OCI-LY7 (cell line): ENCODE measurements at regions not wholly inside any gene's neighbourhood (a gene's known extent, or its start where the extent isn't known, plus 50 kb on each side); places are given as distances from the start of the nearest gene placed in this dataset.

ENCODE experiments used
- BruUV-seq: library from RNA; stranded (reverse); fragments of 400-500 nt; replicated peaks from 2 replicates; lab custom pipeline; 2021; lab: Mats Ljungman, UMichigan
- CTCF ChIA-PET: fragments of 300-600 bp; sonication (Branson Sonifier 250); formaldehyde crosslinking; loops from one replicate; lab custom pipeline; 2022; ENCODE audit warnings: antibody characterized with exemption; ENCODE audit not compliant: unreplicated experiment; lab: Charles Lee
- POLR2A ChIA-PET: fragments of 300-600 bp; sonication (Branson Sonifier 250); formaldehyde crosslinking; loops from one replicate; lab custom pipeline; 2022; ENCODE audit warnings: antibody characterized with exemption; lab: Charles Lee
- DNase-seq: peaks from one replicate; pipeline ENCODE4 v3.0.0-alpha.2; 2015; ENCODE audit warnings: low spot score
- H2AFZ ChIP-seq: fragments of 200-600 bp; sonication (generic), shearing (Covaris generic); 2 replicates; pipeline ENCODE4 v1.6.1; 2014; ENCODE audit warnings: mild to moderate bottlenecking, antibody characterized with exemption, low read length, moderate library complexity
- H3K27ac ChIP-seq: fragments of 200-600 bp; sonication (generic); 2 replicates; pipeline ENCODE4 v1.5.1; 2014; ENCODE audit warnings: mixed run types, low read depth, mild to moderate bottlenecking, moderate library complexity, low read length, inconsistent platforms; ENCODE audit not compliant: poor library complexity, severe bottlenecking
- H3K36me3 ChIP-seq: fragments of 200-600 bp; sonication (generic); 2 replicates; pipeline ENCODE4 v1.6.1; 2014; ENCODE audit warnings: mild to moderate bottlenecking, antibody characterized with exemption, low read length, moderate library complexity, mixed read lengths; ENCODE audit not compliant: insufficient read depth
- H3K4me1 ChIP-seq: fragments of 200-600 bp; sonication (generic); 2 replicates; pipeline ENCODE4 v1.5.1; 2014; ENCODE audit warnings: mild to moderate bottlenecking, low read length; ENCODE audit not compliant: insufficient read depth, poor library complexity, severe bottlenecking
- H3K4me2 ChIP-seq: fragments of 200-600 bp; sonication (generic); 2 replicates; pipeline ENCODE4 v1.6.1; 2014; ENCODE audit warnings: mild to moderate bottlenecking, low read length
- H3K4me3 ChIP-seq: fragments of 200-600 bp; sonication (generic); 2 replicates; pipeline ENCODE4 v1.5.1; 2014; ENCODE audit warnings: mild to moderate bottlenecking, low read depth, low read length; ENCODE audit not compliant: poor library complexity, severe bottlenecking
- H3K79me2 ChIP-seq: fragments of 200-600 bp; sonication (generic); 2 replicates; pipeline ENCODE4 v1.6.1; 2016; ENCODE audit warnings: low read depth, mild to moderate bottlenecking, low read length, moderate library complexity, mixed read lengths; ENCODE audit not compliant: insufficient read depth
- H3K9me2 ChIP-seq: fragments of 200-600 bp; sonication (generic); 2 replicates; pipeline ENCODE4 v1.6.1; 2016; ENCODE audit warnings: mild to moderate bottlenecking, low read length, mixed read lengths; ENCODE audit not compliant: insufficient read depth
- H3K9me3 ChIP-seq: fragments of 200-600 bp; sonication (generic); 2 replicates; pipeline ENCODE4 v1.6.1; 2014; ENCODE audit warnings: mild to moderate bottlenecking, mixed run types, low read length, mixed read lengths
- H4K20me1 ChIP-seq: fragments of 200-600 bp; sonication (generic); 2 replicates; pipeline ENCODE4 v1.6.1; 2014; ENCODE audit warnings: mild to moderate bottlenecking, antibody characterized with exemption, low read length, moderate library complexity, mixed read lengths; ENCODE audit not compliant: insufficient read depth
- CTCF ChIP-seq: fragments of 200-600 bp; sonication (generic); conservative IDR thresholded peaks from 2 replicates; pipeline ENCODE4 v1.5.1; 2014; ENCODE audit warnings: mild to moderate bottlenecking, antibody characterized with exemption, low read length, moderate library complexity, mixed read lengths
- EZH2phosphoT487 ChIP-seq: fragments of 200-600 bp; sonication (generic); IDR thresholded peaks from 2 replicates; pipeline ENCODE4 v1.6.1; 2018; ENCODE audit warnings: low read depth, borderline replicate concordance, mild to moderate bottlenecking, mixed run types, antibody characterized with exemption, low read length, moderate library complexity, mixed read lengths
- intact Hi-C: fragments of 100-400 bp; cut with micrococcal nuclease; formaldehyde crosslinking; loops from one replicate; pipeline ENCODE4 v1.10.0; 2022; ENCODE audit not compliant: unreplicated experiment

GRCh38 chr7:15921576-15921975, 235.1 kb upstream of the MEOX2 start:
- no peaks in the 10 kb centered on the region for H3K9me2 ChIP-seq
- TF ChIP-seq CTCF = no peak

GRCh38 chr7:15920953-15921352, 234.5 kb upstream of the MEOX2 start:
- ChIA-PET POLR2A (no interaction called here), CTCF (no interaction called here)
- Histone ChIP-seq H3K36me3 (no peaks in the 10 kb centered on the region), H3K4me1 (no peaks in the 10 kb centered on the region), H3K9me3 (no peaks in the 10 kb centered on the region), H3K27ac (no peak overlapping the region), H4K20me1 (no peaks in the 10 kb centered on the region), H2AFZ (no peak overlapping the region), H3K9me2 (no peaks in the 10 kb centered on the region), H3K4me3 (no peak overlapping the region), H3K4me2 (no peak overlapping the region), H3K79me2 (no peaks in the 10 kb centered on the region)
- no TSS peak for BruUV-seq
- no peak for DNase-seq
- intact Hi-C loops = no loop called here
- no peak for TF ChIP-seq CTCF
- TF ChIP-seq EZH2phosphoT487 = no peak

More at GRCh38 chr7:15921576-15921975, 235.1 kb upstream of the MEOX2 start:
- Histone ChIP-seq H3K4me2 (no peak overlapping the region), H3K79me2 (no peaks in the 10 kb centered on the region), H3K4me1 (no peaks in the 10 kb centered on the region), H3K27ac (no peak overlapping the region), H4K20me1 (no peaks in the 10 kb centered on the region), H2AFZ (no peak overlapping the region), H3K4me3 (no peak overlapping the region), H3K9me3 (no peaks in the 10 kb centered on the region), H3K36me3 (no peaks in the 10 kb centered on the region)
- intact Hi-C loops = no loop called here
- POLR2A ChIA-PET = no interaction called here
- BruUV-seq = no TSS peak
- no peak for DNase-seq
- CTCF ChIA-PET = interaction anchor here (0.5 kb wide), 1 partner anchor 32 kb away, joined by 3 read pairs; no protein-coding TSS in a partner anchor

- intact Hi-C loops = no loop called here
- no peaks in the 10 kb centered on the region for H3K9me2 ChIP-seq
- H3K27ac ChIP-seq = no peak overlapping the region
- no peaks in the 10 kb centered on the region for H3K4me1 ChIP-seq
- H3K9me3 ChIP-seq = no peaks in the 10 kb centered on the region
- no TSS peak for BruUV-seq
- POLR2A ChIA-PET = no interaction called here
- DNase-seq = no peak
- H3K79me2 ChIP-seq = no peaks in the 10 kb centered on the region
- no peaks in the 10 kb centered on the region for H3K36me3 ChIP-seq
- H4K20me1 ChIP-seq = no peaks in the 10 kb centered on the region
- no peak overlapping the region for H2AFZ ChIP-seq
- no peak overlapping the region for H3K4me2 ChIP-seq
- TF ChIP-seq CTCF (no peak), EZH2phosphoT487 (no peak)
- H3K4me3 ChIP-seq = no peak overlapping the region
- CTCF ChIA-PET = interaction anchor here (0.5 kb wide), 1 partner anchor 50 kb away, joined by 3 read pairs; no protein-coding TSS in a partner anchor
Measured at GRCh38 chr7:15916681-15917380, 230.3 kb upstream of the MEOX2 start.
